HG03378 (cell line): ENCODE measurements at regions not wholly inside any gene's neighbourhood (a gene's known extent, or its start where the extent isn't known, plus 50 kb on each side); places are given as distances from the start of the nearest gene placed in this dataset.

ENCODE experiments used
- ATAC-seq: cut with Tn5 transposase; IDR thresholded peaks from one replicate; pipeline ENCODE4 v1.9.1; 2021; ENCODE audit warnings: mild to moderate bottlenecking, moderate library complexity; ENCODE audit not compliant: unreplicated experiment

- no peak for ATAC-seq
Measured at GRCh38 chr10:28853195-28853594, 175.9 kb downstream of the BAMBI start.

- no peak for ATAC-seq
Measured at GRCh38 chr10:28857164-28857563, 179.8 kb downstream of the BAMBI start.

GRCh38 chr10:28858646-28859045 lies 181.3 kb downstream of the BAMBI start:
- ATAC-seq, result no peak

GRCh38 chr10:28859791-28860190 lies 182.5 kb downstream of the BAMBI start:
- no peak for ATAC-seq

- ATAC-seq, result no peak
Measured at GRCh38 chr10:28862219-28862618, 184.9 kb downstream of the BAMBI start.

GRCh38 chr10:28869606-28870201 lies 192.4 kb downstream of the BAMBI start:
- ATAC-seq, result no peak

- ATAC-seq, result no peak
Measured at GRCh38 chr10:28871665-28872064, 194.3 kb downstream of the BAMBI start.

- ATAC-seq, result no peak
Measured at GRCh38 chr10:28872587-28873165, 195.4 kb downstream of the BAMBI start.

GRCh38 chr10:28873540-28873939 lies 196.2 kb downstream of the BAMBI start:
- ATAC-seq, result no peak

GRCh38 chr10:28874210-28874609 lies 196.9 kb downstream of the BAMBI start:
- no peak for ATAC-seq

GRCh38 chr10:28875549-28876081 lies 198.3 kb downstream of the BAMBI start:
- no peak for ATAC-seq

- no peak for ATAC-seq
Measured at GRCh38 chr10:28878236-28878970, 201.1 kb downstream of the BAMBI start.

- ATAC-seq, result no peak
Measured at GRCh38 chr10:28879246-28879645, 201.9 kb downstream of the BAMBI start.

GRCh38 chr10:28879875-28880682 lies 202.8 kb downstream of the BAMBI start:
- ATAC-seq, result no peak

GRCh38 chr10:28880683-28880950 lies 203.3 kb downstream of the BAMBI start:
- no peak for ATAC-seq

GRCh38 chr10:28881171-28881882 lies 204.0 kb downstream of the BAMBI start:
- no peak for ATAC-seq

GRCh38 chr10:28883741-28884423 lies 206.6 kb downstream of the BAMBI start:
- ATAC-seq, result no peak

- ATAC-seq, result no peak
Measured at GRCh38 chr10:28890121-28890950, 213.0 kb downstream of the BAMBI start.

GRCh38 chr10:28891058-28891713 lies 213.9 kb downstream of the BAMBI start:
- no peak for ATAC-seq
